ENCODE measurements at regions not wholly inside any gene's neighbourhood (a gene's known extent, or its start where the extent isn't known, plus 50 kb on each side); places are given as distances from the start of the nearest gene placed in this dataset.
"Not testable (repeated sequence)": the region's sequence is repeated elsewhere in the genome, so short reads cannot be mapped to it uniquely, and the experiment has no call there.

DNA sequence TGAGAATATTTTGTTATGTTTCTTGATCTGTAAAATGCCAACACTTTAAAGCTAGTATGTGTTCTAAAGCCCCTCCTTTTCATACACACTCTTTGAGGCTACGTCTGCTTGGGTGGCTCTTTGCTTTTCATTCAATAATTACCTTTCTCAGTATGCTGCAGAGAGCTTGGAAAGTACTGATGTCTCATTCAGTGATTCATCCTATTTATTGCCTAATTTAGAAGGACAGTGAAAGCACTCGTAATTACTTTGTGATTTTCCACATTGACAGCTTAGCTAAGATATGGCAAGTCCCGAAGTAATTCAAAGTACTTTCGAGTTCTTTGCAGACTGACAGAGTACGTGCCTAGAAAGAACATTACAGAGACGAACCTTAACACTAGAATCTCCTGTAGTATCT is 57.2 kb downstream of the BMP15 start:
- peak; percentile 94 for DNase-seq (ENCODE audit: low read depth)

DNA sequence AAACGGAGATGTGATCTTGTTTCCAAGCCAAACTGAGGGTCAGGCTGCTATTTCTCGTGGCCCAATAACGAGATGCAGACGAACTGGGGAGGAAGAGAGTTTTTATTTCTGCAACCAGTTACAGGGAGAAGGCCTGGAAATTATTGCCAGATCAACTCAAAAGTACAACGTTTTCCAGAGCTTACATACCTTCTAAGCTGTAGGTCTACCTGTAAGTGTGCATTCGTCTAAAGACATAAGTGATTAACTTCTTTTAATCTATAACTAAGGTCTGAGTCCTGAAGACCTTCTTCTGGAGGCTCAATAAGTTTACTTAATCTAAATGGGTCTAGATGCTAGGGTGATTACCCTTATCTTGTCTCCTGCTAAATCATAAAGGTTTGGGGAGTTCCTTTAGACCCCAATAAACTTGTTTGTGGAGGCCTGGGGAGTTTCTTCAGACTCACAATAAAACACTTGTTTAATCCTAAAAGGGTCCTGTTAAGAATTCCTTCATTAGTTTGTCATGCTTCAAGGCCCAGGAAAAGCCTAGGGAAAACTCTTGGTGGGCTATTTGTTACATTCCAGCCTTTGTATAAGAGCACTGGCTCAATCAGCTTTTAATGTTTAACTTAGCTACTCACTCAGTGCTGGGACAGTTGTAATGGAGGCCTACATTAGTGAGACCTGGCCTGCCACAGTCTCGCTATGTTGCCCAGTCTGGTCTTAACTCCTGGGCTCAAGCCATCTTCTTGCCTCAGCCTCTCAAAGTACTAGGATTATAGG is 58.5 kb downstream of the BMP15 start:
- DNase-seq (ENCODE audit: low read depth), result peak; percentile 95

DNA sequence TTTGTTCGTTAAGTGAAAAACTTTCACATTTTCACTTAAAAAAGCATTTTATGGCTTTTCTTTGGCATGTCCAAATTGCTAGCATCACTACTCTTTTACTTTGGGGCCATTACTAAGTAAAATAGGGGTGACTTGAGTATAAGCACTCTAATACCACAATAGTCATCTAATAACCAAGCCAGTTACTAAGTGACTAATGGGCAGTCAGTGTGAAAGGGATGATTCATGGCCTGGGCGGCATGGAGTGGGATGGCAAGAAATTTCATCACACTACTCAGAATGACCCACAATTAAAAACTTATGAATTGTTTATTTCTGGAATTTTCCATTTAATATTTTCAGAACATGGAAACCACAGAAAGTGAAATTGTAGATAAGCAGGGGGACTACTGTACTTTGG is 60.9 kb downstream of the BMP15 start:
- peak; percentile 88 for DNase-seq (ENCODE audit: low read depth)

DNA sequence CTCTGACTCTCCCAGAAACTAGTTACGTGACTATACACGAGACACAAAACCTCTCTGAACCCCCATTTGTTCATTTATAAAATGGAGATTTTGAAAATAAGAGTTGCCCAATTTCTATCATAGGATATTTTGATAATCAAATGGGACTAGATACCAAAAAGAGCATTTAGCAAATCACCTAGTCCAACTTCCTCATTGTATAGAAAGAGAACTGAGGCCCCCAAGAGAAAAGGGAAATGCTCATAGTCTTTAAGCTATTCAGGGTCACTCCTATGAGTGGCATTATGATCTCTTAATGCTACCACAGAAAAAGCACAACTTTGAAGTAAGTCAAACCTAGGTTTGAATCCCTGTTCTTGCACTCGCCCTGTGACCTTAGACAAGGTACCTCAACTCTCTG is 62.7 kb downstream of the BMP15 start:
- no peak for DNase-seq (ENCODE audit: low read depth)

DNA sequence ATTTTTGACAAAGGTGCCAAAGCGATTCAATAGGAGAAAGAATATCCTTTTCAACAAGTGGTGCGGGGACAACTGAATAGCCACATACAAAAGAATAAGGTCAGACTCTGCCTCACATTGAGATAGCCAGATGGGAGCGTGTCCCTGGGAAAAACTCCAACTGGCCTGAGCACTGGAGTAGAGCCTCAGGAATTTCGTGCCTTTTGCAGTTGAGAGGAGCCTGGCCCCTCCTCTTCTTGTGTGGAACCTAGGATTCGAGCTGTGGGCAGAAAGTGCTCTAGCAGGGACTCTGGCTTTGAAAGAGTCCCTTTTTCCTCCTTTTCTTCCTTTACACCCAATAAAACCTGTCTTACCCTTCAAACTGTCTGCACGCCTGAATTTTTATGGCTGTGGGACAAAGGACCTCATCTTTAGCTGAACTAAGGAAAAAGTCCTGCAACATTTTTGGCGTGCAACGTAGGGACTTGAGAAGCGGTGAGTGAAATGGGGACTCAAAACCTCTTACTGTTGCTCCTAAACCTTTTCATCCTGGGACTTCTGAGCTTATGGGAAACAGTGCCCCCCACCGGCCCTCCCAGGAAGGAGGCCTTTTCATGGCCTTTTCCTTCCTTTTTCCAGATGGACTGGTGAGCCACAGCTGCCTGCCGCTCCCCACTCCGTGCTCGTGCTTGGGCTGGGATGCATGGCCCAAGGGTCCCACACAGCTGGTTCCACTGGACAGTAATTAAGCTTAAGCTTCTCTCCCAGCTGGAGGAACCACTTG is 68.6 kb downstream of the BMP15 start:
- no peak for DNase-seq (ENCODE audit: low read depth)

DNA sequence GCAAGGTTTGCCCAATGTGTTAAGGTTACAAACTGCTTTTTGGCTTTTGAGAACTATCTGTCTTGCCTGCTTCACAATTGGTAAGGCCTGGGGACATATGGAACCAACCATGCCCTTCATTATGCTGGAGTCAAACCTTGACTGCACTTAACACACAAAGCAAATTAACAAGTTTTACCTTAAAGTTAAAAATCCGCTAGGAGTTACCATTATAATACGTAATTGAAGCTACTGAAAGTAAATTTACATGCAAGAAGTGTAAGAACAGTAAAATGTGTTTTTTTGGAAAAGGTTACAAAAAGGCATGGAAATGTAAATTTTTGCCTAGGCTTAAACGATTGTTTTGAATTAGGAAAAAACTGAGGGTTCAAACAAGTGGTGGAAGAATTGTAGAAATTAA is 69.7 kb downstream of the BMP15 start:
- DNase-seq (ENCODE audit: low read depth), result no peak

DNA sequence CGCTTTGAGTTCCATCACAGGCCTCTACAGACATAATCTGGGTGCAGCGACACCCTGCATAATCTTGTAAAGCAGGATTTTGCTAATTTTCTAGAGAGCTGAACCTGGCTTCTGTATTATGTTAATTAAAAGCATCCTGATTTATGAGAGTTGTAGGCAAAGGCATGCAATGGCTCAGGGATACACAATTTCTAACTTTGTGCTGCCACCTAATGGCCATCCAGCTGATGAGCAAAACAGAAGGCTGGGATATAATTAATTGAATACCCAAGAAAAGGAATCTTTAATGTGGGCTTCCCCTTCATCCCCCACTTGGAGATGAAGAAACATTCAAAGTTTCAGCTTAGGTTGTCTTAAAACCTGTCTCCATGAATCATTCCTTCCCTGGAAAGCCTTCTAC is 78.1 kb downstream of the BMP15 start:
- peak; percentile 49 for DNase-seq (ENCODE audit: low read depth)

DNA sequence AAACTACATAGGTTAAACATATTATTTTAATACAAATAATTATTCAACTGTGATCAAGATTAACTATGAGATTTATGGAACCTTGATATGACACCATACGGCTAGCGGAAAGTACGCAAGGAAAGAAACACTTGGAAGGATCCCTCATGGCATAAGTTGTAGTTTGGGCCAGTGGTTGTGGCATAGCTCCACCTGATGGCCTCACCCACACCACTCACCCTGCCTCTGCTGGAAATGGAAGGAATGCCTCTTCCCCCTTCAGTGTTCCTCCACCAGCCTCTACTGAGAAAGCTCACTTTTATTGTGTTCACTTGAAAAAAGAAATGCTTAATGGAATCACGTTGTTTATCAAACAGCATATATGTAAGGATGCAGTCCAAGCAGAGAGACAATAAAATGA is 86.4 kb downstream of the BMP15 start:
- no peak for DNase-seq (ENCODE audit: low read depth)

DNA sequence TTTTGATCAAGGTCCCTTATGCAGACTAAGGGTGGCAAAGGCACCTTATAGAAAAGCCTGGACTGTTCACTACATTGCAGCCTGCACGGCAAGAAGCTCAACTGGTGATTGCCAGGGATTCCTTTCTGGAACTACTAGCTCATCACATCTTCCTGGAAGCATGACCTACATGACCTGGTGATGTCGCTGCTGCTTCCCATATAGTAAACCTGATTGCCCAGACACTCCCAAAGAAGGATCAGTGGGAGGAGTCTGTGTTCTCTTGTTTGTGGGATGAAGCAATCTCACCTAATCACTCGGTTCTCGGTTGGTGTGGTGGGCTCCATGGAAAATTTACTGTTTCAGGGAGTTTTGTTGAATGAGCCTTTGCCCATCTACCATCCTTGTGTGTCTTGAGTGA is 89.8 kb downstream of the BMP15 start:
- DNase-seq (ENCODE audit: low read depth), result not testable (repeated sequence)

DNA sequence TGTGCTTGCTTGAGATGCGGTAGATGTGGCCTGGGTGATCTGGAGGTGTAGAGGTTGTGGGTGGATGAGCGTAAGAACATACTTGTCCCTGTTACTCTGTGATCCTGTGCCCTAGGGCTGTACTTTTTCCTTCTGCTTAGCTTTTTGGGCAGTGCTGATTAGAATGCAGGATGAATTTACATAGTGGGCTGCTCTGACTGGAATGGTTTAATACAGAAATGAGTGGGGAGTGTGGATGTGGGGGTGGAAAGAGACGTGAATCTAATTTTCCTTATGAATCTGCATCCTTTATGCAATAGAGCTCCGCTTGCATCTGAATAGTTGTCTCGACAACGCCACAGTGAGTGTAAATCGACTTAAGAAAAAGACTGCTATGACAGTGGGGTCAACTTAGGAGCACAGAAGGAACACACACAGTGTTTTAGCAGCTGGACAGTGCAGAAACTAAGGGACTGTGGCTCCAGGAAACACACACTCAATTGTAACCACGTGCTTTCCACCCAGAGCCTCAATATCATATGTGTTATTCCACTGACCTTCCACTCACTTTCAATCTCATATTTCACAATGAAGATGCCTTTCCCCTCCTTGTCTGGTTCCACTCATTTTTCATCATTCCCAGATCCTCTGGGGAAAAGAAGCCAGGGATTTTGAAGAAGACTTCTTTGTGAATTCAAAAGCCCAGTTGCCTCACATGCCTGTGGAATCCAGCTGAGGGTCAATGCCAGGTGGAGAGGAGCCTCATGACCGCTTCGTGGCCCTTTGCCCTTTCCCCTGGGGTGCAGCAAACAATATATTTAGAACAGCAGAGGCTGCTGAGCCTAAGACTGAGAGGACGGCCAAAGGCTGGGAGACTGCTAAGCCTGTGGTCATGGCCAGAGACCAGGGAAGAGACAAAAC is 91.4 kb downstream of the BMP15 start:
- not testable (repeated sequence) for DNase-seq (ENCODE audit: low read depth)

DNA sequence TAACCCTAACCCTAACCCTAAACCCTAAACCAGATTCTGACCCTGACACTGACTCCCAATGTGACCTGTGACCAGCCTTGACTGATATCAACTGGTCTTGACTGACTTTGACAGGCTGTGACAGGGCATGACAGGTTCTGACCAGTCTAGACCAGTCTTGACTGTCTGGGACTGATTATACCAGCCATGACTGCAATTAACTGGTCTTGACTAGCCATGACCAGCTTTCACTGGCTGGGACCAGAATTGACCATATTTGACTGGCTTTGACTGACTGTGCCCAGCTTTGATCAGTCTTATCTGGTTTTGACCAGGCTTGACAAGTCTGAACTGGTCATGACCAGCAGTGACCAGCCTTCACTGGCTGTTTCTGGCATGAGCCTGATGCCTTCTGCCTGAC is 95.5 kb downstream of the BMP15 start:
- no peak for DNase-seq (ENCODE audit: low read depth)

DNA sequence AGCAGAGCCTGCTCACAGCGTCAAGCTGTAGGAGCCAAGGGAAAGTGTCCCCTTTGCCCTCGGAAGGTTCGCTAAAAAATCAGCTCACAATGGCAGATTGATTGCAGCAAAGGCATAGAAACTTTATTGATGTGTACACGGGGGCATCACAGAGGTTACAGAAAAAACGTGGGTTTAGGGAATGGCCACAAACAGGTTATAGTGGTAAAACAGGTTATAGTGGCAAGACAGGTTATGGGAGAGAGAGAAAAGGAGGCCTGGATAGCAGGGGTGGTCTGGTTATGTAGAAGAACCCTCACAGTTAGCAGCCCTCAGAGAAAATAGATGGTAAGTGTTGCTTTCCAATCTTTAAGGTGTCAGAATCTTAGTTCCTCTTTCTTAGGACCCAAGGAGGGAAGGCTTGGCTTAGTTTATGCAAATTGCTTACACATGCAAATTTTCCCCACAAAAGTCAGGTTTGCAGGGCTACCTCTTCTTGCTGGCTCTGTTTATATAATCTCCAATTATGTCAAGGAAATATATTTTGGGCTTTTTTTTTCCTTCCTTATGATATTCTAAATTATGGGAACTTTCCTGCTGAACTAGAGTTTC is 113.7 kb downstream of the BMP15 start:
- DNase-seq (ENCODE audit: low read depth), result no peak

DNA sequence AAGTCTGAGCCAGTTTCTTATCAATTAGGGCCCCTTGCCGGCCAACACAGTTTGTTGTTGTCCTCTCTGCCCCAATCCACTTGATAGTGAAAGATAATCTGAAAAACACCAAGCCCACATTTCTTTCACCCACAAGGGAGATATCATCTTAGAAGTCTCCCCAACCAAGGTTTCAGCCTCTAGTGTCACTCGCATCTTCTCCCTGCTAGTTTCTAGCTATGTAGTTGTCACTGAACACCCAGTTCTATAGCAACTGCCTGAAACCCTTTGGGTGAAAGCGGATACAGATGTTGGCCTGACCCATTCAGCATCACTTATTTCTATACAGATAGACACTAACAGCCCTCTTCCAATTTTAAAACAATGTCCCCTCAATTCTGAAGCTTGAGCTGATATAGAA is 116.3 kb downstream of the BMP15 start:
- DNase-seq (ENCODE audit: low read depth), result no peak

DNA sequence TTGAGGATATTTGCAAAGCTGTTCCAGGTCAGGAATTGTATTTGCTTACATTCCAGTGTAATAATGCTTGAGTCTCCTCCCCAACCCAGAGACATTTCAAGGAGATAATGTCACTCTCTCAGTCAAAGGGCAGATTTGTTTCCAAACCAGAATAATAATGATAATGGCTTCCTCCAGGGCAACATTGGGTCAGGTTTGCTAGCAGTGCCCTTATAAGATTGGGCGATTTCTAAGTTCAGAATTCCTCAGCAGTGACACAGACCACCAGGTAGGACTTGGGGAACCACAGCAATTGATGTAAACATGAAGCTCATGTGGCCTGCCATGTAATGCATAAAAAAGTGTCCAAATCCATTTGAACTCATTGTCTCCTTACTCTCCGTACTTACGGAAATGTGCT is 125.2 kb downstream of the BMP15 start:
- no peak for DNase-seq (ENCODE audit: low read depth)

DNA sequence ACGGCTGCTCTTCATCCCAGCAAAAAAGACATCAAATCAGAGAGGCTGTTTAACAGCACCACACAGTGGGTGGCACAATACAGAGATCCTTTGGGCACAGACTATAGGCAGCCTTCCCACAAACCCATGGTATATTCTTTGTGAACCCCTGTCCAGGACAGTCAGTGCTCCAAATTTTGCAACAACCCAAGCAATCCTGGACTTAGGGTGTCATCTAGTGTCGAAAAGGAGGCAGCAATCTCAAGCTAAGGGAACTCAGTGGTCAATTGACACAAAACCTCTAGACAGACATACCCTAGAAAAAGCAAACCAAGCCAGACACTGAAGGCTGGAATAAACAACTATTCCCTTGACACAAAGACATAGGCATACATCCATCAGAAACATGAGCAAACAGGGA is 137.4 kb downstream of the BMP15 start:
- no peak for DNase-seq (ENCODE audit: low read depth)

DNA sequence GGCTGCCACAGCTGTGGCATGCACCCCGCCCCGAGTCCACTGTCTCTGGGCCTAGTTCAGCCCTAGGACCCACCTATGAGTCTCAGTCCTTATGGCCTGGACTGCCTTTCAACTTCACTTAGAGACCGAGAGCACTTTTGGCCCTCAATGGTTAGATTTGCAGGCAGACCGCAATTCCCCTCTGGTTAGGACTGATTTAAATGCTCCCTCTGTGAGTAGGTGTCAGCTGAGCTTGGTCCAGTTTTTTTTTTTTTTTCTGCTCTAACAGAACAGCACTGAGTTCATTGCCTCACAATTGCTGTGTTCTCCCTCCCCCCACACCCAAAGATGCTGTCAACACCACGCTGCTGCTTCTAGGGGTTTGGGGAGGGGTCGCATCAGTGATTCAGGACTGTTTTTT is 143.2 kb downstream of the BMP15 start:
- DNase-seq (ENCODE audit: low read depth), result no peak

DNA sequence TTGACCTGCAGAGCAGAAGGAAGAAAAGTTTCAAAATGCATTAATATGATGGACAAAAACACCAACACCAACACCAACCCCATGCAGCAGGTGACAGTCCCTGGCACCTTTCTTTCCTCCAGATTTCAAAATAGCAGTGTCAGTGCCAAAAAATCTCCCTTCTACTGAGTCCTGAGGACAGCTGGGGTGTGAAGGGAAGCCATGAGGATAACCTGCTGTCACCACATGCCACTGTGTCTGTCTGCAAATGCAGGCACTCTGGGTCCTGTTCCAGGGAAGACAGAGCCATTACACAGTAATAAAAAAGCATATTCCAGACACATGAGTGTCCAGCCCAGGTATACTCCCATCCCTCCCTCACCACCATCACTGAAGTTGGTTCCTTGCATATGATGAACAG is 187.5 kb downstream of the BMP15 start:
- DNase-seq (ENCODE audit: low read depth), result no peak

DNA sequence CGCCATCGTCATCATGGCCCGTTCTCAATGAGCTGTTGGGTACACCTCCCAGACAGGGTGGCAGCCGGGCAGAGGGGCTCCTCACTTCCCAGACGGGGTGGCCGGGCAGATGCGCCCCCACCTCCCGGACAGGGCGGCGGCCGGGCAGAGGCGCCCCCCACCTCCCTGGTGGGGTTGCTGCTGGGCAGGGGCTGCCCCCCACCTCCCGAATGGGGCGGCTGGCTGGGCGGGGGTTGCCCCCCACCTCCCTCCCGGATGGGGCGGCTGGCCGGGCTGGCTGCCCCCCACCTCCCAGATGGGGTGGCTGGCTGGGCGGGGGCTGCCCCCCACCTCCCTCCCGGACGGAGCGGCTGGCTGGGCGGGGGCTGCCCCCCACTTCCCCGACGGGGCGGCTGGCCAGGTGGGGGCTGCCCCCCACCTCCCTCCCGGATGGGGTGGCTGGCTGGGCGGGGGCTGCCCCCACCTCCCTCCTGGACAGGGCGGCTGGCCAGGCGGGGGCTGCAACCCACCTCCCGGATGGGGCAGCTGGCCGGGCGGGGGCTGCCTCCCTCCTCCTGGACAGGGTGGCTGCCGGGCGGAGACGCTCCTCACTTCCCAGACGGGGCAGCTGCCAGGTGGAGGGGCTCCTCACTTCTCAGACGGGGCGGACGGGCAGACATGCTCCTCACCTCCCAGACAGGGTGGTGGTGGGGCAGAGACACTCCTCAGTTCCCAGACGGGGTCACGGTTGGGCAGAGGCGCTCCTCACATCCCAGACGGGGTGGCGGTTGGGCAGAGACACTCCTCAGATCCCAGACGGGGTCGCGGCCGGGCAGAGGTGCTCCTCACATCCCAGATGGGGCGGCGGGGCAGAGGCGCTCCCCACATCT is 208.8 kb downstream of the BMP15 start:
- DNase-seq (ENCODE audit: low read depth), result not testable (repeated sequence)

DNA sequence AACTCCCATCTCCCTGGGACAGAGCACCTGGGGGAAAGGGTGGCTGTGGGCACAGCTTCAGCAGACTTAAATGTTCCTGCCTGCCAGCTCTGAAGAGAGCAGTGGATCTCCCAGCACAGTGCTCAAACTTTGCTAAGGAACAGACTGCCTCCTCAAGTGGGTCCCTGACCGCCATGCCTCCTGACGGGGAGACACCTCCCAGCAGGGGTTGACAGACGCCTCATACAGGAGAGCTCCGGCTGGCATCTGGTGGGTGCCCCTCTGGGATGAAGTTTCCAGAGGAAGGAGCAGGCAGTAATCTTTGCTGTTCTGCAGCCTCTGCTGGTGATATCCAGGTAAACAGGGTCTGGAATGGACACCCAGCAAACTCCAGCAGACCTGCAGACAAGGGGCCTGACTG is 206.9 kb upstream of the NUDT10 start:
- DNase-seq (ENCODE audit: low read depth), result not testable (repeated sequence)

DNA sequence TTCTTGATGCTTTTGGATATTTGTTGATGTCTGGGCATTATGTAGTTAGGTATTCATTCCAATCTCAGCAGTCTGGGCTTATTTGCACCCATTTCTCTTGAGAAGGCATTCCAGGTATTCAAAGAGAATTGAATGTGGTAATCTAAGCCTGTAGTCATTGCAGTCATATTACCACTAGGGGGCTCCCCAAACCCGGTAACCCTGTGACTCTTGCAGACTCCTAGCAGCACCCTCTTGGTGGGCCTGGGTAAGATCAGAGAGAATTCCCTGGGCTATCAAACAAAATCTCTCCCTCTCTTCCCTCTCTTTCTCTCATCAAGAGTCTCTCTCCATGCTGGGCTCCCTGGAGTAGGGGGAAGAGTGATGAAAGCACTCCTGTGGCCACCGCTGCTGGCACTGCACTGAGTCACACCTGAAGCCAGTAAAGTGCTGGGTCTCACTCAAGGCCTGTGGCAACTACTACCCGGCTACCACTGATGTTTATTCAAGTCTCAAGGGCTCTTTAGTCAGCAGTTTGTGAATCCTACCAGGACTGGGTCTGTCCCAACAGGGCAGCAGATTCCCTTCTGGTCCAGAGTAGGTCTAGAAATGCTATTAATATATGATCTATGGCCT is 187.7 kb upstream of the NUDT10 start:
- DNase-seq (ENCODE audit: low read depth), result peak; percentile 19

DNA sequence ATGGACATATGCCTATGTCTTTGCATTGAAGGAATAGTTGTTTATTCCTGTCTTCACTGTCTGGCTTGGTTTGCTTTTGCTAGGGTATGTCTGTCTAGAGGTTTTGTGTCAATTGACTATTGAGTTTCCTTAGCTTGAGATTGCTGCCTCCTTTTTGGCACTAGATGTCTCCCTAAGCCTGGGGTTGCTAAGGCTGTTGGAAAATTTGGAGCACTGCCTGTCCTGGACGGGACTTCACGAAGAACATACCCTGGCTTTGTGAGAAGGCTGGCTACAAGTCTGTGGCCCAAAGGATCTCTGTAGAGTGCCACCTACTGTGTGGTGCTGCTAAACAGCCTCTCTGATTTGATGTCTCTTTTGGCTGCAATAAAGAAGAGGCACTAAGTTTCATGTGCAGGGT is 183.8 kb upstream of the NUDT10 start:
- DNase-seq (ENCODE audit: low read depth), result no peak

All from renal cortical epithelial cell (primary cell).